ENCODE measurements at regions not wholly inside any gene's neighbourhood (a gene's known extent, or its start where the extent isn't known, plus 50 kb on each side); places are given as distances from the start of the nearest gene placed in this dataset.

GRCh38 chr7:35581605-35582210 lies 113.2 kb downstream of the HERPUD2 start:
- TF ChIP-seq, protein P1, sequence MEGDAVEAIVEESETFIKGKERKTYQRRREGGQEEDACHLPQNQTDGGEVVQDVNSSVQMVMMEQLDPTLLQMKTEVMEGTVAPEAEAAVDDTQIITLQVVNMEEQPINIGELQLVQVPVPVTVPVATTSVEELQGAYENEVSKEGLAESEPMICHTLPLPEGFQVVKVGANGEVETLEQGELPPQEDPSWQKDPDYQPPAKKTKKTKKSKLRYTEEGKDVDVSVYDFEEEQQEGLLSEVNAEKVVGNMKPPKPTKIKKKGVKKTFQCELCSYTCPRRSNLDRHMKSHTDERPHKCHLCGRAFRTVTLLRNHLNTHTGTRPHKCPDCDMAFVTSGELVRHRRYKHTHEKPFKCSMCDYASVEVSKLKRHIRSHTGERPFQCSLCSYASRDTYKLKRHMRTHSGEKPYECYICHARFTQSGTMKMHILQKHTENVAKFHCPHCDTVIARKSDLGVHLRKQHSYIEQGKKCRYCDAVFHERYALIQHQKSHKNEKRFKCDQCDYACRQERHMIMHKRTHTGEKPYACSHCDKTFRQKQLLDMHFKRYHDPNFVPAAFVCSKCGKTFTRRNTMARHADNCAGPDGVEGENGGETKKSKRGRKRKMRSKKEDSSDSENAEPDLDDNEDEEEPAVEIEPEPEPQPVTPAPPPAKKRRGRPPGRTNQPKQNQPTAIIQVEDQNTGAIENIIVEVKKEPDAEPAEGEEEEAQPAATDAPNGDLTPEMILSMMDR (IDR thresholded peaks at IDR 0.05): no peak
- no peak for TF ChIP-seq POLR2A (IDR thresholded peaks at IDR 0.05)
